ENCODE measurements at regions not wholly inside any gene's neighbourhood (a gene's known extent, or its start where the extent isn't known, plus 50 kb on each side); places are given as distances from the start of the nearest gene placed in this dataset.
A peak's percentile ranks its signal among the peaks of the same experiment; 100 is the strongest.

- CTCF ChIA-PET, result no interaction called here
- Mint-ChIP-seq H3K27ac (ENCODE audit: unreplicated experiment) (no peak overlapping the region), H3K9me3 (ENCODE audit: low read depth, unreplicated experiment) (no peaks in the 10 kb centered on the region), H3K4me1 (ENCODE audit: low read depth, unreplicated experiment) (no peaks in the 10 kb centered on the region), H3K36me3 (ENCODE audit: insufficient read depth, unreplicated experiment) (no peaks in the 10 kb centered on the region), H3K4me3 (ENCODE audit: low read depth, unreplicated experiment) (no peak overlapping the region), H3K27me3 (ENCODE audit: unreplicated experiment) (peaks cover 18% of the 10 kb centered on the region)
- no peak for DNase-seq
- TF ChIP-seq CTCF (IDR thresholded peaks at IDR 0.05; ENCODE audit: unreplicated experiment), result no peak
- no TSS peak for BruUV-seq (replicated peaks)
- intact Hi-C loops (cut with micrococcal nuclease; ENCODE audit: unreplicated experiment), result no loop called here
Observed at GRCh38 chr20:21574443-21574842, 60.6 kb upstream of the NKX2-2 start.

- intact Hi-C loops (cut with micrococcal nuclease; ENCODE audit: unreplicated experiment), result no loop called here
- H3K27ac Mint-ChIP-seq (ENCODE audit: unreplicated experiment), result no peak overlapping the region
- peaks cover 18% of the 10 kb centered on the region for H3K27me3 Mint-ChIP-seq (ENCODE audit: unreplicated experiment)
- no peaks in the 10 kb centered on the region for H3K9me3 Mint-ChIP-seq (ENCODE audit: low read depth, unreplicated experiment)
- no peaks in the 10 kb centered on the region for H3K36me3 Mint-ChIP-seq (ENCODE audit: insufficient read depth, unreplicated experiment)
- no peak overlapping the region for H3K4me3 Mint-ChIP-seq (ENCODE audit: low read depth, unreplicated experiment)
- CTCF ChIA-PET, result no interaction called here
- no peak for DNase-seq
- no peaks in the 10 kb centered on the region for H3K4me1 Mint-ChIP-seq (ENCODE audit: low read depth, unreplicated experiment)
- no peak for TF ChIP-seq CTCF (IDR thresholded peaks at IDR 0.05; ENCODE audit: unreplicated experiment)
- BruUV-seq (replicated peaks), result no TSS peak
Observed at GRCh38 chr20:21573259-21573658, 59.4 kb upstream of the NKX2-2 start.

- CTCF ChIA-PET, result interaction anchor here (1.0 kb wide), 1 partner anchor 42 kb away, joined by 3 read pairs; no protein-coding TSS in a partner anchor
- peak; percentile 28 for TF ChIP-seq CTCF (IDR thresholded peaks at IDR 0.05; ENCODE audit: unreplicated experiment)
- no peaks in the 10 kb centered on the region for H3K9me3 Mint-ChIP-seq (ENCODE audit: low read depth, unreplicated experiment)
- no peak overlapping the region for H3K4me3 Mint-ChIP-seq (ENCODE audit: low read depth, unreplicated experiment)
- H3K27ac Mint-ChIP-seq (ENCODE audit: unreplicated experiment), result no peak overlapping the region
- BruUV-seq (replicated peaks), result no TSS peak
- peaks cover 18% of the 10 kb centered on the region for H3K27me3 Mint-ChIP-seq (ENCODE audit: unreplicated experiment)
- DNase-seq, result no peak
- no peaks in the 10 kb centered on the region for H3K36me3 Mint-ChIP-seq (ENCODE audit: insufficient read depth, unreplicated experiment)
- no peaks in the 10 kb centered on the region for H3K4me1 Mint-ChIP-seq (ENCODE audit: low read depth, unreplicated experiment)
- intact Hi-C loops (cut with micrococcal nuclease; ENCODE audit: unreplicated experiment), result no loop called here
Observed at GRCh38 chr20:21571841-21572690, 58.2 kb upstream of the NKX2-2 start.

GRCh38 chr20:21570285-21570992 lies 56.6 kb upstream of the NKX2-2 start:
- no peaks in the 10 kb centered on the region for H3K4me1 Mint-ChIP-seq (ENCODE audit: low read depth, unreplicated experiment)
- peaks cover 18% of the 10 kb centered on the region for H3K27me3 Mint-ChIP-seq (ENCODE audit: unreplicated experiment)
- intact Hi-C loops (cut with micrococcal nuclease; ENCODE audit: unreplicated experiment), result no loop called here
- no TSS peak for BruUV-seq (replicated peaks)
- TF ChIP-seq CTCF (IDR thresholded peaks at IDR 0.05; ENCODE audit: unreplicated experiment), result no peak
- H3K36me3 Mint-ChIP-seq (ENCODE audit: insufficient read depth, unreplicated experiment), result no peaks in the 10 kb centered on the region
- no peak overlapping the region for H3K4me3 Mint-ChIP-seq (ENCODE audit: low read depth, unreplicated experiment)
- H3K9me3 Mint-ChIP-seq (ENCODE audit: low read depth, unreplicated experiment), result no peaks in the 10 kb centered on the region
- no peak for DNase-seq
- H3K27ac Mint-ChIP-seq (ENCODE audit: unreplicated experiment), result no peak overlapping the region
- CTCF ChIA-PET, result no interaction called here
